Neuronal stem cell (in vitro differentiated cells): ENCODE measurements at regions not wholly inside any gene's neighbourhood (a gene's known extent, or its start where the extent isn't known, plus 50 kb on each side); places are given as distances from the start of the nearest gene placed in this dataset.
"Not testable (repeated sequence)": the region's sequence is repeated elsewhere in the genome, so short reads cannot be mapped to it uniquely, and the experiment has no call there.

Source experiments
- DNase-seq: peaks from one replicate; pipeline ENCODE4 v3.0.0-alpha.2; 2013; ENCODE audit warnings: low spot score
- H2AFZ ChIP-seq: one replicate; pipeline ENCODE4 v1.6.1; 2013; ENCODE audit warnings: mild to moderate bottlenecking, low read length, inconsistent platforms
- H2AK5ac ChIP-seq: 2 replicates; pipeline ENCODE4 v1.6.1; 2013; ENCODE audit warnings: low read depth, mild to moderate bottlenecking, inconsistent platforms, low read length, moderate library complexity, mixed read lengths
- H2BK120ac ChIP-seq: 2 replicates; pipeline ENCODE4 v1.6.1; 2013; ENCODE audit warnings: low read depth, mild to moderate bottlenecking, inconsistent platforms, low read length, moderate library complexity, mixed read lengths
- H2BK12ac ChIP-seq: one replicate; pipeline ENCODE4 v1.6.1; 2013; ENCODE audit warnings: low read length, inconsistent platforms
- H2BK15ac ChIP-seq: 2 replicates; pipeline ENCODE4 v1.6.1; 2013; ENCODE audit warnings: mild to moderate bottlenecking, low read length, inconsistent platforms, mixed read lengths
- H2BK5ac ChIP-seq: one replicate; pipeline ENCODE4 v1.6.1; 2013; ENCODE audit warnings: inconsistent platforms, mild to moderate bottlenecking, low read length, moderate library complexity
- H3K14ac ChIP-seq: one replicate; pipeline ENCODE4 v1.6.1; 2013; ENCODE audit warnings: low read length, inconsistent platforms
- H3K18ac ChIP-seq: 2 replicates; pipeline ENCODE4 v1.6.1; 2013; ENCODE audit warnings: low read length, inconsistent platforms
- H3K23ac ChIP-seq: 2 replicates; pipeline ENCODE4 v1.6.1; 2013; ENCODE audit warnings: low read depth, mild to moderate bottlenecking, mixed read lengths, low read length, inconsistent platforms; ENCODE audit not compliant: poor library complexity
- H3K27ac ChIP-seq: replicated peaks from 3 replicates; pipeline ENCODE4 v1.5.1; 2013; ENCODE audit warnings: low read length, inconsistent platforms
- H3K27me3 ChIP-seq, 3 experiments: 2 replicates each; pipeline ENCODE4 v1.6.1; 2013; ENCODE audit warnings: low read length in 3 of 3, mild to moderate bottlenecking in 2 of 3, inconsistent platforms in 1 of 3, low read depth in 1 of 3, mixed read lengths in 1 of 3, moderate library complexity in 1 of 3; ENCODE audit not compliant: control insufficient read depth in 3 of 3, insufficient read depth in 3 of 3
- H3K36me3 ChIP-seq, 2 donors: replicated peaks in 1 of 2; 2 replicates each; pipeline ENCODE4 v1.6.1; 2013; ENCODE audit warnings: low read length in 2 of 2; ENCODE audit not compliant: control insufficient read depth in 2 of 2, insufficient read depth in 2 of 2
- H3K4ac ChIP-seq: 2 replicates; pipeline ENCODE4 v1.6.1; 2013; ENCODE audit warnings: inconsistent platforms, mild to moderate bottlenecking, low read length, moderate library complexity
- H3K4me1 ChIP-seq, 2 donors: 1 replicate in 1 of 2; 2 replicates in 1 of 2; pipeline ENCODE4 v1.6.1; 2013; ENCODE audit warnings: low read length in 2 of 2, low read depth in 1 of 2; ENCODE audit not compliant: control insufficient read depth in 2 of 2, insufficient read depth in 1 of 2
- H3K4me2 ChIP-seq: one replicate; pipeline ENCODE4 v1.6.1; 2013; ENCODE audit warnings: mild to moderate bottlenecking, low read length, inconsistent platforms; ENCODE audit not compliant: insufficient read depth, poor library complexity, severe bottlenecking
- H3K4me3 ChIP-seq, 2 donors: 2 replicates each; pipeline ENCODE4 v1.5.1; 2013; ENCODE audit warnings: low read length in 2 of 2, mild to moderate bottlenecking in 2 of 2, inconsistent platforms in 1 of 2, moderate library complexity in 1 of 2
- H3K79me1 ChIP-seq: one replicate; pipeline ENCODE4 v1.6.1; 2013; ENCODE audit warnings: low read depth, mild to moderate bottlenecking, inconsistent platforms, low read length, moderate library complexity
- H3K9ac ChIP-seq: one replicate; pipeline ENCODE4 v1.6.1; 2013; ENCODE audit warnings: mild to moderate bottlenecking, low read depth, low read length, inconsistent platforms; ENCODE audit not compliant: poor library complexity
- H3K9me3 ChIP-seq, 2 donors: replicated peaks in 1 of 2; 2 replicates each; pipeline versions ENCODE3 to v1.6.1; 2013; ENCODE audit warnings: low read length in 2 of 2, mild to moderate bottlenecking in 2 of 2, inconsistent platforms in 1 of 2, low read depth in 1 of 2, mixed read lengths in 1 of 2, moderate library complexity in 1 of 2; ENCODE audit not compliant: control insufficient read depth in 2 of 2, insufficient read depth in 1 of 2
- H4K8ac ChIP-seq: one replicate; pipeline ENCODE4 v1.6.1; 2013; ENCODE audit warnings: low read depth, mild to moderate bottlenecking, inconsistent platforms, low read length, moderate library complexity
- H4K91ac ChIP-seq: one replicate; pipeline ENCODE4 v1.6.1; 2013; ENCODE audit warnings: low read length, low read depth, mild to moderate bottlenecking, inconsistent platforms; ENCODE audit not compliant: poor library complexity
- WGBS, 2 donors: extraction: QIAGEN DNeasy Blood & Tissue Kit; methylation state at CpG; one replicate each; pipeline ENCODE4 v1.1.7; 2013; ENCODE audit warnings: missing lambda C conversion rate in 2 of 2, mixed read lengths in 1 of 2; ENCODE audit not compliant: insufficient read length in 2 of 2, insufficient replicate concordance in 1 of 2; ENCODE audit errors: extremely low coverage in 2 of 2; 5-methylcytosine and 5-hydroxymethylcytosine counted together

DNA sequence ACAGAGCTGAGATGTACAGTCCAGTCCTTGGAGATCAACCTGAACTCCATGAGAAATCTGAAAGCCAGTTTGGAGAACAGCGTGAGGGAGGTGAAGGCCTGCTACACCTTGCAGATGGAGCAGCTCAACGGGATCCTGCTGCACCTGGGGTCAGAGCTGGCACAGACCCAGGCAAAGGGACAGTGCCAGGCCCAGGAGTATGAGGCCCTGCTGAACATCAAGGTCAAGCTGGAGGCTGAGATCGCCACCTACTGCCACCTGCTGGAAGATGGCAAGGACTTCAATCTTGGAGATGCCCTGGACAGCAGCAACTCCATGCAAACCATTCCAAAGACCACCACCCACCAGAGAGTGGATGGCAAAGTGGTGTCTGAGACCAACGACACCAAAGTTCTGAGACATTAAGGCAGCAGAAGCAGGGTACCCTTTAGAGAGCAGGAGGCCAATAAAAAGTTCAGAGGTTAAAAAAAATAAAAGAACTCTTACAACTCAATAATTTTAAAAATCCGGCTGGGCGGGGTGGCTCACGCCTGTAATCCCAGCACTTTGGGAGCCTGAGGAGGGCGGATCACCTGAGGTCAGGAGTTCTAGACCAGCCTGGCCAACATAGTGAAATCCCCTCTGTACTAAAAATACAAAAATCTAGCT lies 69.9 kb upstream of the RTL6 start:
- no peak overlapping the region for H2BK5ac ChIP-seq
- H3K4me3 ChIP-seq: no peak overlapping the region
- WGBS, 2 donors: no CpG with 5 or more reads among the region's 8 CpGs
- no peaks in the 10 kb centered on the region for H3K27me3 ChIP-seq
- no peak overlapping the region for H2AK5ac ChIP-seq
- no peak overlapping the region for H3K18ac ChIP-seq
- H2BK12ac ChIP-seq: no peak overlapping the region
- no peak overlapping the region for H3K23ac ChIP-seq
- no peak overlapping the region for H3K4me2 ChIP-seq
- H2AFZ ChIP-seq: no peak overlapping the region
- H4K91ac ChIP-seq: no peak overlapping the region
- H3K4ac ChIP-seq: no peak overlapping the region
- no peaks in the 10 kb centered on the region for H3K79me1 ChIP-seq
- H2BK15ac ChIP-seq: no peak overlapping the region
- no peak overlapping the region for H2BK120ac ChIP-seq
- H3K14ac ChIP-seq: no peak overlapping the region
- H3K9ac ChIP-seq: no peak overlapping the region
- peaks cover 0 to 12% of the 10 kb centered on the region in 2 donors for H3K9me3 ChIP-seq
- H3K36me3 ChIP-seq: no peaks in the 10 kb centered on the region
- no peak overlapping the region for H3K27ac ChIP-seq
- no peak overlapping the region for H4K8ac ChIP-seq
- H3K4me1 ChIP-seq: peaks cover 0 to 4% of the 10 kb centered on the region in 2 donors
- no peak for DNase-seq

DNA sequence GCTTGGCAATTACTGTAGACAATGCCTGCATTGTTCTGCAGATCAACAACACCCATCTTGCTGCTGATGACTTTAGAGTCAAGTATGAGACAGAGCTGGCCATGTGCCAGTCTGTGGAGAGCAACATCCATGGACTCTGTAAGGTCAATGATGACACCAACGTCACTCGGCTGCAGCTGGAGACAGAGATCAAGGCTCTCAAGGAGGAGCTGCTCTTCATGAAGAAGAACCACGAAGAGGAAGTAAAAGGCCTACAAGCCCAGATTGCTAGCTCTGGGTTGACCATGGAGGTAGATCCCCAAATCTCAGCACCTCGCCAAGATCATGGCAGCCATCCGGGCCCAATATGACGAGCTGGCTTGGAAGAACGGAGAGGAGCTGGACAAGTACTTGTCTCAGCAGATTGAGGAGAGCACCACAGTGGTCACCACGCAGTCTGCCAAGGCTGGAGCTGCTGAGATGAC lies 69.4 kb upstream of the RTL6 start:
- not testable (repeated sequence) for H4K8ac ChIP-seq, H3K27ac ChIP-seq, H2AFZ ChIP-seq, H2BK120ac ChIP-seq, H3K14ac ChIP-seq, H3K4me1 ChIP-seq, H2BK12ac ChIP-seq, H4K91ac ChIP-seq, DNase-seq, H3K9ac ChIP-seq, H3K18ac ChIP-seq, H2BK15ac ChIP-seq, H2AK5ac ChIP-seq, H3K4me2 ChIP-seq, H2BK5ac ChIP-seq, H3K4me3 ChIP-seq, H3K36me3 ChIP-seq, H3K27me3 ChIP-seq, H3K79me1 ChIP-seq, H3K23ac ChIP-seq, H3K4ac ChIP-seq
- H3K9me3 ChIP-seq: peaks cover 0 to 12% of the 10 kb centered on the region in 2 donors
- no CpG with 5 or more reads among the region's 8 CpGs for WGBS, 2 donors

DNA sequence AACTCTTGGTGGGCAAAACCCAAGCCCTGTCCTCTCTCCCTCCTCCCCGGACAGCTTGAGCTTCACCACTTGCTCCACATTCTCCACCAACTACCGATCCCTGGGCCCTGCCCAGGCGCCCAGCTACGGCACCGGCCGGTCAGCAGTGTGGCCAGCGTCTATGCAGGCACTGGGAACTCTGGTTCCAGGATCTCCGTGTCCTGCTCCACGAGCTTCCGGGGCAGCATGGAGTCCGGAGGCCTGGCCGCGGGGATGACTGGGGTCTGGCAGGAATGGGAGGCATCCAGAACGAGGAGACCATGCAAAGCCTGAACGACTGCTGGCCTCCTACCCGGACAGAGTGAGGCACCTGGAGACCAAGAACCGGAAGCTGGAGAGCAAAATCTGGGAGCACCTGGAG lies 68.9 kb upstream of the RTL6 start:
- H3K36me3 ChIP-seq: no peaks in the 10 kb centered on the region
- H3K18ac ChIP-seq: no peak overlapping the region
- no peaks in the 10 kb centered on the region for H3K79me1 ChIP-seq
- no peak overlapping the region for H2AK5ac ChIP-seq
- H2BK120ac ChIP-seq: no peak overlapping the region
- no peak for DNase-seq
- no peak overlapping the region for H3K4me3 ChIP-seq
- no peak overlapping the region for H2BK5ac ChIP-seq
- no CpG with 5 or more reads among the region's 17 CpGs for WGBS, 2 donors
- no peak overlapping the region for H3K4me2 ChIP-seq
- no peak overlapping the region for H3K23ac ChIP-seq
- H3K9me3 ChIP-seq: peaks cover 0 to 12% of the 10 kb centered on the region in 2 donors
- H3K14ac ChIP-seq: no peak overlapping the region
- no peak overlapping the region for H4K8ac ChIP-seq
- no peak overlapping the region for H2AFZ ChIP-seq
- no peaks in the 10 kb centered on the region for H3K27me3 ChIP-seq
- no peak overlapping the region for H3K9ac ChIP-seq
- H3K27ac ChIP-seq: no peak overlapping the region
- no peak overlapping the region for H2BK12ac ChIP-seq
- no peak overlapping the region for H2BK15ac ChIP-seq
- no peak overlapping the region for H3K4ac ChIP-seq
- H3K4me1 ChIP-seq: peaks cover 0 to 3% of the 10 kb centered on the region in 2 donors
- peak overlapping the region; percentile 68 for H4K91ac ChIP-seq

DNA sequence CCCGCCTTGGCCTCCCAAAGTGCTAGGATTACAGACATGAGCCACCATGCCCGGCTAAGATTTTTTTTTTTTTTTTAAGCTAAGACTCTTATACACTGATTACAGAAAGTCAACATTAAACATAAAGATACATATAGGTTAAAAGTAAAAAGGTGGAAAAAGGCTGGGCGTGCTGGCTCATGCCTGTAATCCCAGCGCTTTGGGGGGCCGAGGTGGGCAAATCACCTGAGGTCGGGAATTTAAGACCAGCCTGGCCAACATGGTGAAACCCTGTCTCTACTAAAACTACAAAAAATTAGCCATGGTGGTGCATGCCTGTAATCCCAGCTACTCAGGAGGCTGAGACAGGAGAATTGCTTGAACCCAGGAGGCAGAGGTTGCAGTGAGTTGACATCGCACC lies 64.6 kb upstream of the RTL6 start:
- H3K4me2 ChIP-seq, H3K4me3 ChIP-seq, H3K27me3 ChIP-seq, H2BK120ac ChIP-seq, H3K4ac ChIP-seq, H2AFZ ChIP-seq, H3K14ac ChIP-seq, DNase-seq, H3K9ac ChIP-seq, H2BK5ac ChIP-seq, H3K23ac ChIP-seq, H3K18ac ChIP-seq, H3K36me3 ChIP-seq, H3K4me1 ChIP-seq, H2AK5ac ChIP-seq, H2BK15ac ChIP-seq, H4K8ac ChIP-seq, H3K9me3 ChIP-seq, H3K27ac ChIP-seq, H2BK12ac ChIP-seq, H4K91ac ChIP-seq, H3K79me1 ChIP-seq: not testable (repeated sequence)
- no CpG with 5 or more reads among the region's 7 CpGs for WGBS, 2 donors
